H1 (cell line): ENCODE measurements at regions not wholly inside any gene's neighbourhood (a gene's known extent, or its start where the extent isn't known, plus 50 kb on each side); places are given as distances from the start of the nearest gene placed in this dataset.

ENCODE experiments used
- CTCF ChIA-PET: fragments of 300-600 bp; sonication (Branson Sonifier 250); formaldehyde crosslinking; loops from one replicate; lab custom pipeline; 2021; ENCODE audit not compliant: partially characterized antibody; lab: Charles Lee
- POLR2A ChIA-PET: fragments of 300-600 bp; sonication (Branson Sonifier 250); formaldehyde crosslinking; loops from one replicate; lab custom pipeline; 2021; ENCODE audit warnings: inconsistent platforms; ENCODE audit not compliant: partially characterized antibody; lab: Charles Lee
- DNase-seq, 2 experiments: peaks; one replicate each; pipeline versions ENCODE4 v3.0.0 to v3.0.0-alpha.2; 2010 to 2022; ENCODE audit warnings: low spot score in 2 of 2, low read depth in 1 of 2, mixed read lengths in 1 of 2
- FAIRE-seq: peaks from 2 replicates; lab custom pipeline; 2011; peaks lifted over from hg19 to GRCh38; lab: Jason Lieb, UNC
- H2AFZ ChIP-seq: 2 replicates; pipeline ENCODE4 v1.8.1; 2012; ENCODE audit warnings: low read length, inconsistent platforms
- H2AK5ac ChIP-seq: 2 replicates; pipeline ENCODE4 v1.6.1; 2013; ENCODE audit warnings: low read depth, low read length
- H2BK120ac ChIP-seq: replicated peaks from 2 replicates; pipeline ENCODE3; 2013; ENCODE audit warnings: low read depth, low read length, inconsistent platforms
- H2BK12ac ChIP-seq: 2 replicates; pipeline ENCODE4 v1.6.1; 2013; ENCODE audit warnings: low read depth, low read length
- H2BK15ac ChIP-seq: 2 replicates; pipeline ENCODE4 v1.6.1; 2013; ENCODE audit warnings: low read length
- H2BK20ac ChIP-seq: 2 replicates; pipeline ENCODE4 v1.6.1; 2013; ENCODE audit warnings: low read length
- H2BK5ac ChIP-seq: 2 replicates; pipeline ENCODE4 v1.6.1; 2013; ENCODE audit warnings: low read depth, low read length
- H3K14ac ChIP-seq: 2 replicates; pipeline ENCODE4 v1.6.1; 2013; ENCODE audit warnings: inconsistent platforms; ENCODE audit not compliant: insufficient read length
- H3K18ac ChIP-seq: 2 replicates; pipeline ENCODE4 v1.6.1; 2013; ENCODE audit warnings: low read length; ENCODE audit errors: extremely low read depth
- H3K23ac ChIP-seq: 2 replicates; pipeline ENCODE4 v1.6.1; 2013; ENCODE audit warnings: inconsistent platforms; ENCODE audit not compliant: insufficient read length
- H3K23me2 ChIP-seq: 2 replicates; pipeline ENCODE4 v1.6.1; 2013; ENCODE audit warnings: low read depth, low read length
- H3K27ac ChIP-seq: 2 replicates; pipeline ENCODE4 v1.6.1; 2011; ENCODE audit warnings: low read depth, low read length, inconsistent platforms
- H3K27me3 ChIP-seq, 4 experiments: replicated peaks in 1 of 4; 1 replicate in 1 of 4; 2 replicates in 3 of 4; pipeline versions ENCODE4 v1.6.1 to v1.8.1; 2011 to 2013; ENCODE audit warnings: low read length in 3 of 4, mild to moderate bottlenecking in 3 of 4, inconsistent platforms in 2 of 4, mixed read lengths in 2 of 4, moderate library complexity in 1 of 4; ENCODE audit not compliant: control insufficient read depth in 3 of 4, insufficient read depth in 3 of 4; ENCODE audit errors: extremely low read depth in 1 of 4
- H3K36me3 ChIP-seq, 4 experiments: 2 replicates each; pipeline versions ENCODE4 v1.6.1 to v1.8.1; 2011 to 2013; ENCODE audit warnings: mild to moderate bottlenecking in 4 of 4, low read length in 3 of 4, moderate library complexity in 2 of 4, control low read depth in 1 of 4, inconsistent platforms in 1 of 4; ENCODE audit not compliant: insufficient read depth in 4 of 4, control insufficient read depth in 2 of 4
- H3K4ac ChIP-seq: replicated peaks from 2 replicates; pipeline ENCODE3; 2013; ENCODE audit warnings: low read length, low read depth, mixed read lengths, inconsistent platforms; ENCODE audit not compliant: insufficient read length
- H3K4me1 ChIP-seq, 4 experiments: replicated peaks in 1 of 4; 1 replicate in 1 of 4; 2 replicates in 3 of 4; pipeline versions ENCODE4 v1.6.1 to v1.8.1; 2011 to 2013; ENCODE audit warnings: low read length in 3 of 4, inconsistent platforms in 2 of 4, mixed read lengths in 1 of 4; ENCODE audit not compliant: insufficient read depth in 4 of 4, control insufficient read depth in 3 of 4
- H3K4me2 ChIP-seq, 2 experiments: 2 replicates each; pipeline versions ENCODE4 v1.6.1 to v1.8.1; 2011 to 2013; ENCODE audit warnings: low read depth in 2 of 2, low read length in 2 of 2, control low read depth in 1 of 2, inconsistent platforms in 1 of 2, mild to moderate bottlenecking in 1 of 2; ENCODE audit not compliant: insufficient read depth in 1 of 2
- H3K4me3 ChIP-seq, 4 experiments: fragments of 200-600, 300-600 bp in 1 of 4; sonication (generic), shearing (Covaris generic), sonication (Bioruptor Twin) in 1 of 4; 2 replicates each; pipeline versions ENCODE4 v1.5.1 to v1.8.1; 2011 to 2016; ENCODE audit warnings: low read length in 4 of 4, low read depth in 3 of 4, control low read depth in 2 of 4, inconsistent platforms in 2 of 4, mild to moderate bottlenecking in 2 of 4, mixed read lengths in 1 of 4, moderate library complexity in 1 of 4; ENCODE audit not compliant: insufficient read depth in 2 of 4; ENCODE audit errors: extremely low read depth in 1 of 4
- H3K56ac ChIP-seq: replicated peaks from 2 replicates; pipeline ENCODE3; 2013; ENCODE audit warnings: low read depth, mild to moderate bottlenecking, mixed read lengths, low read length, inconsistent platforms; ENCODE audit not compliant: insufficient read length
- H3K79me1 ChIP-seq: 2 replicates; pipeline ENCODE4 v1.6.1; 2013; ENCODE audit warnings: low read depth, low read length, control low read depth
- H3K79me2 ChIP-seq, 2 experiments: 2 replicates each; pipeline versions ENCODE4 v1.6.1 to v1.8.1; 2012 to 2013; ENCODE audit warnings: low read length in 2 of 2, mild to moderate bottlenecking in 2 of 2, inconsistent platforms in 1 of 2; ENCODE audit not compliant: insufficient read depth in 2 of 2, control insufficient read depth in 1 of 2
- H3K9ac ChIP-seq, 4 experiments: replicated peaks in 1 of 4; 1 replicate in 1 of 4; 2 replicates in 3 of 4; pipeline versions ENCODE4 v1.6.1 to v1.8.1; 2011 to 2013; ENCODE audit warnings: low read depth in 3 of 4, low read length in 3 of 4, control low read depth in 2 of 4, mild to moderate bottlenecking in 2 of 4, moderate library complexity in 2 of 4, inconsistent platforms in 1 of 4; ENCODE audit errors: extremely low read depth in 1 of 4
- H3K9me3 ChIP-seq, 2 experiments: 2 replicates each; pipeline versions ENCODE4 v1.6.1 to v1.8.1; 2012 to 2013; ENCODE audit warnings: mild to moderate bottlenecking in 2 of 2, moderate library complexity in 2 of 2, control low read depth in 1 of 2, inconsistent platforms in 1 of 2, low read depth in 1 of 2, low read length in 1 of 2, mixed read lengths in 1 of 2; ENCODE audit not compliant: insufficient read depth in 2 of 2
- H4K20me1 ChIP-seq, 2 experiments: replicated peaks in 1 of 2; 2 replicates each; pipeline versions ENCODE3 to v1.8.1; 2011 to 2013; ENCODE audit warnings: inconsistent platforms in 2 of 2, low read length in 2 of 2, mild to moderate bottlenecking in 1 of 2; ENCODE audit not compliant: insufficient read depth in 2 of 2, control insufficient read depth in 1 of 2
- H4K5ac ChIP-seq: 2 replicates; pipeline ENCODE4 v1.6.1; 2013; ENCODE audit warnings: low read length, low read depth, mixed read lengths, inconsistent platforms; ENCODE audit not compliant: insufficient read length
- H4K8ac ChIP-seq: 2 replicates; pipeline ENCODE4 v1.8.0; 2013; ENCODE audit warnings: mild to moderate bottlenecking, moderate library complexity, low read length, inconsistent platforms; ENCODE audit not compliant: insufficient read depth; ENCODE audit errors: extremely low read depth
- H4K91ac ChIP-seq: replicated peaks from 2 replicates; pipeline ENCODE3; 2013; ENCODE audit warnings: low read length, mixed read lengths, inconsistent platforms; ENCODE audit not compliant: insufficient read length
- ASH2L ChIP-seq: fragments of 200-600, 300-600 bp; sonication (generic); IDR thresholded peaks from one replicate; pipeline ENCODE4 v1.7.1; 2017; ENCODE audit warnings: low read length
- RAD21 ChIP-seq, 2 experiments: IDR thresholded peaks in 1 of 2; conservative IDR thresholded peaks in 1 of 2; 2 replicates each; pipeline ENCODE4 v1.6.1; 2011; ENCODE audit warnings: low read depth in 2 of 2, low read length in 2 of 2, improper control_type of control experiment in 1 of 2, inconsistent platforms in 1 of 2, mild to moderate bottlenecking in 1 of 2, moderate library complexity in 1 of 2
- SIRT6 ChIP-seq: IDR thresholded peaks from one replicate; pipeline ENCODE4 v1.7.1; 2012; ENCODE audit warnings: low read length, inconsistent platforms
- SP1 ChIP-seq: IDR thresholded peaks from 2 replicates; pipeline ENCODE4 v1.6.1; 2011; ENCODE audit warnings: low read depth, low read length
- SUZ12 ChIP-seq: fragments of 200-600 bp; sonication (generic); IDR thresholded peaks from 2 replicates; pipeline ENCODE4 v1.6.1; 2012; ENCODE audit warnings: mild to moderate bottlenecking, inconsistent platforms, low read length, moderate library complexity, mixed read lengths
- TAF1 ChIP-seq: IDR thresholded peaks from 2 replicates; pipeline ENCODE4 v1.6.1; 2011; ENCODE audit warnings: mild to moderate bottlenecking, low read depth, low read length
- YY1 ChIP-seq: IDR thresholded peaks from 2 replicates; pipeline ENCODE4 v1.6.1; 2011; ENCODE audit warnings: low read depth, mild to moderate bottlenecking, low read length
- WGBS, 2 experiments: shearing (Covaris generic) in 1 of 2; methylation state at CpG; one replicate each; pipeline versions ENCODE4 v1.1.6 to v1.1.7; 2013 to 2015; ENCODE audit warnings: low lambda C conversion rate in 2 of 2, mixed read lengths in 2 of 2, inconsistent platforms in 1 of 2, low coverage in 1 of 2, missing lambda C conversion rate in 1 of 2; ENCODE audit not compliant: insufficient replicate concordance in 2 of 2, insufficient coverage in 1 of 2, insufficient read length in 1 of 2; ENCODE audit errors: extremely low coverage in 1 of 2, missing lambda C conversion rate in 1 of 2; 5-methylcytosine and 5-hydroxymethylcytosine counted together
- TF ChIP-seq, protein P1 (sequence below), 3 experiments: IDR thresholded peaks; 1 replicate in 2 of 3; 2 replicates in 1 of 3; pipeline versions ENCODE4 v1.5.1 to v1.6.1; 2011; ENCODE audit warnings: low read length in 3 of 3, mild to moderate bottlenecking in 3 of 3, inconsistent platforms in 2 of 3, low read depth in 1 of 3, moderate library complexity in 1 of 3; ENCODE audit not compliant: insufficient read depth in 1 of 3; ENCODE audit errors: control extremely low read depth in 1 of 3

DNA sequence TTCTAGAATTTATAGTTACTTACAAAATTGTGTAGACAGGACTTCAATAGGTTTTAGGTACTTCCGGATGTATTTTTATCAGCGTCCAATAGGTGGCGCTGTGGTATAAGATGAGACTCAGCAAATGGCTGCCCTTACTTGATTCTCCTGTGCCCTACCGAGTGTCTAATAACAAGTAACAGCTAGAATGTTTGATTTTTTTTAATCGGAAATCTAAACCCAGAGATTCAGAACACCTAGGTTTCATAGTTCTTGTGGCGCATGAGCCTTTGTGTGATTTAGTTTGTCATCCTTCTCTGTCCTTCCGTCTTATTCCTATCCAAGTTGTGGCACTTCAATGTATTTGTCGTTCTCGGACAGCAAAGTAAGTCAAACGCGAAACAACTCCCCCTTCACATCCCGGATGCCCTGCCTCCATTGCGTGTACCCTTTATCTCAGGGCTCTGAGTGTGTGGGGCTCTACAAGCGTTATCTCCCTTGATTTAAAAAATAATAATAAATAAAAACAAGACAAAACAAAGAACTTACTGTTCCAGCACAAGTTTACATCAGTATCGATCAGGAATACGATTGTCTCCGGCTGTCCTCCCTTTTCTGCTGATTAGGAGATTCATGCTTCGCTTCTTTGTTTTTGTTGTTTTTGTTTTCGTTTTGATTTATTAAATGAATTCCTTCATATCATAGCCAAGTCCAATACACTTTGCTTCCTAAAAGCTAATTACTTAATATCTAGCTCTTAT, 50.7 kb upstream of the SLC30A5 start:
- POLR2A ChIA-PET: interaction anchor here (0.5 to 1.9 kb wide), 6 partner anchors 11 to 875 kb away, joined by 3 to 7 read pairs (median 4); no protein-coding TSS in a partner anchor
- H3K27ac ChIP-seq: no peak overlapping the region
- no peak overlapping the region for H2BK20ac ChIP-seq

More for the DNA sequence above, 50.7 kb upstream of the SLC30A5 start:
- FAIRE-seq: peak; percentile 91
- H3K79me1 ChIP-seq: no peaks in the 10 kb centered on the region
- 34% methylated on average over 19 of the region's 19 CpGs; no CpG with 5 or more reads in 1 of the 2 experiments for WGBS, 2 experiments
- peak overlapping the region in 3 of 4 experiments; percentile 1 to 64 (median 36); a peak in 3 of 7 replicates for H3K9ac ChIP-seq
- H3K36me3 ChIP-seq: no peaks in the 10 kb centered on the region
- no peak overlapping the region for H4K91ac ChIP-seq
- H4K20me1 ChIP-seq: no peaks in the 10 kb centered on the region
- no peak overlapping the region; the same call in 1 of the 2 replicates for H3K18ac ChIP-seq
- no peak overlapping the region for H4K5ac ChIP-seq
- peak overlapping the region; percentile 62 to 73 for H3K4me2 ChIP-seq
- no peak overlapping the region for H3K4ac ChIP-seq
- no peaks in the 10 kb centered on the region for H3K27me3 ChIP-seq
- H3K79me2 ChIP-seq: no peaks in the 10 kb centered on the region
- 0 out of 2 replicates have a peak overlapping the region, but pooled peaks have one; percentile 9 for H2BK5ac ChIP-seq
- no peak overlapping the region for H3K14ac ChIP-seq
- H4K8ac ChIP-seq: no peak overlapping the region
- no peak overlapping the region for H2AK5ac ChIP-seq
- peak overlapping the region; percentile 7 to 57 (median 40); a peak in 6 of 8 replicates for H3K4me3 ChIP-seq
- H2BK120ac ChIP-seq: no peak overlapping the region
- no peaks in the 10 kb centered on the region; a peak in 1 of 7 replicates for H3K4me1 ChIP-seq
- H3K9me3 ChIP-seq: no peaks in the 10 kb centered on the region
- H2BK12ac ChIP-seq: 0 out of 2 replicates have a peak overlapping the region, but pooled peaks have one; percentile 3
- peak overlapping the region; percentile 100 for H2AFZ ChIP-seq
- DNase-seq: peak; percentile 31 to 76
- H3K23ac ChIP-seq: no peak overlapping the region
- H3K23me2 ChIP-seq: no peaks in the 10 kb centered on the region
- TF ChIP-seq RAD21 (IDR thresholded peaks at IDR 0.05 in 1 of 2, conservative IDR thresholded peaks at IDR 0.05 in 1 of 2; ENCODE audit: low read depth in 2 of 2, low read length in 2 of 2): peak; percentile 88 to 89
- TF ChIP-seq YY1: peak; percentile 94
- TF ChIP-seq SIRT6: no peak
- no peak for TF ChIP-seq SP1
- no peak for TF ChIP-seq SUZ12
- TF ChIP-seq, protein P1, sequence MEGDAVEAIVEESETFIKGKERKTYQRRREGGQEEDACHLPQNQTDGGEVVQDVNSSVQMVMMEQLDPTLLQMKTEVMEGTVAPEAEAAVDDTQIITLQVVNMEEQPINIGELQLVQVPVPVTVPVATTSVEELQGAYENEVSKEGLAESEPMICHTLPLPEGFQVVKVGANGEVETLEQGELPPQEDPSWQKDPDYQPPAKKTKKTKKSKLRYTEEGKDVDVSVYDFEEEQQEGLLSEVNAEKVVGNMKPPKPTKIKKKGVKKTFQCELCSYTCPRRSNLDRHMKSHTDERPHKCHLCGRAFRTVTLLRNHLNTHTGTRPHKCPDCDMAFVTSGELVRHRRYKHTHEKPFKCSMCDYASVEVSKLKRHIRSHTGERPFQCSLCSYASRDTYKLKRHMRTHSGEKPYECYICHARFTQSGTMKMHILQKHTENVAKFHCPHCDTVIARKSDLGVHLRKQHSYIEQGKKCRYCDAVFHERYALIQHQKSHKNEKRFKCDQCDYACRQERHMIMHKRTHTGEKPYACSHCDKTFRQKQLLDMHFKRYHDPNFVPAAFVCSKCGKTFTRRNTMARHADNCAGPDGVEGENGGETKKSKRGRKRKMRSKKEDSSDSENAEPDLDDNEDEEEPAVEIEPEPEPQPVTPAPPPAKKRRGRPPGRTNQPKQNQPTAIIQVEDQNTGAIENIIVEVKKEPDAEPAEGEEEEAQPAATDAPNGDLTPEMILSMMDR (IDR thresholded peaks at IDR 0.05; ENCODE audit: control extremely low read depth in 1 of 3, insufficient read depth in 1 of 3, low read depth in 1 of 3, low read length in 3 of 3): peak in 2 of 3 experiments; percentile 73 to 74; a peak in 3 of 4 replicates
- TF ChIP-seq ASH2L: peak; percentile 61
- 0 out of 2 replicates have a peak, but pooled peaks have one; percentile 40 for TF ChIP-seq TAF1
- CTCF ChIA-PET: interaction anchor here (0.6 to 4.1 kb wide), 20 partner anchors 8 to 759 kb away, joined by 3 to 23 read pairs (median 3); partner anchors contain the start of gene CCNB1
- no peak overlapping the region for H3K56ac ChIP-seq
- no peak overlapping the region for H2BK15ac ChIP-seq
